A549 (cell line): ENCODE measurements at regions not wholly inside any gene's neighbourhood (a gene's known extent, or its start where the extent isn't known, plus 50 kb on each side); places are given as distances from the start of the nearest gene placed in this dataset.

Experiments
- ATAC-seq, 2 experiments: fragments of 200-7000 bp in 1 of 2; fragments of >200 bp in 1 of 2; cut with Nextera tagmentation in 1 of 2; cut with Tn5 transposase in 1 of 2; 3 replicates each; pipeline versions ENCODE4 v1.8.0 to v1.9.1; 2018 to 2020; ENCODE audit warnings: mild to moderate bottlenecking in 1 of 2, moderate library complexity in 1 of 2
- CTCF ChIA-PET: fragments of 300-600 bp; sonication (Branson Sonifier 250); formaldehyde crosslinking; extraction: SDS; loops from one replicate; lab custom pipeline; 2021; ENCODE audit warnings: antibody characterized with exemption, inconsistent platforms; lab: Yijun Ruan, JAX
- POLR2A ChIA-PET: fragments of 350-600 bp; formaldehyde crosslinking; extraction: SDS; loops from one replicate; lab custom pipeline; 2021; ENCODE audit warnings: antibody characterized with exemption, inconsistent platforms; lab: Yijun Ruan, JAX
- DNase-seq, 2 experiments: peaks; one replicate each; pipeline versions ENCODE4 v3.0.0 to v3.0.0-alpha.2; 2011 to 2016; ENCODE audit warnings: low read depth in 1 of 2, low spot score in 1 of 2
- FAIRE-seq: peaks from 2 replicates; lab custom pipeline; 2011; peaks lifted over from hg19 to GRCh38; lab: Jason Lieb, UNC
- H3K27ac ChIP-seq, 2 experiments: fragments of >200 bp; sonication (Bioruptor Twin); formaldehyde crosslinking; 3 replicates each; pipeline ENCODE4 v1.5.1; 2016 to 2017
- H3K4me1 ChIP-seq: fragments of >200 bp; sonication (Bioruptor Twin); formaldehyde crosslinking; 3 replicates; pipeline ENCODE4 v1.6.1; 2016
- H3K4me2 ChIP-seq: fragments of >200 bp; sonication (Bioruptor Twin); formaldehyde crosslinking; 3 replicates; pipeline ENCODE4 v1.6.1; 2016
- H3K4me3 ChIP-seq: fragments of >200 bp; sonication (Bioruptor Twin); formaldehyde crosslinking; 3 replicates; pipeline ENCODE4 v1.5.1; 2016
- H3K9me3 ChIP-seq: fragments of >200 bp; sonication (Bioruptor Twin); formaldehyde crosslinking; 3 replicates; pipeline ENCODE4 v1.6.1; 2016
- CHD2 ChIP-seq: fragments of 150-350 bp; IDR thresholded peaks from 2 replicates; pipeline ENCODE4 v1.6.1; 2014; ENCODE audit warnings: low read length; ENCODE audit not compliant: partially characterized antibody
- EHF ChIP-seq: fragments of 250-450 bp; sonication (Bioruptor Pico); IDR thresholded peaks from 2 replicates; pipeline ENCODE4 v1.5.0; 2020; ENCODE audit warnings: mild to moderate bottlenecking
- EP300 ChIP-seq, 2 experiments: fragments of >200 bp; sonication (Bioruptor Twin); formaldehyde crosslinking; IDR thresholded peaks; 2 replicates in 1 of 2; 3 replicates in 1 of 2; pipeline ENCODE4 v1.6.1; 2016 to 2017
- HDAC2 ChIP-seq: fragments of 200-600 bp; sonication (generic); IDR thresholded peaks from 2 replicates; pipeline ENCODE4 v1.6.1; 2016
- HEYL ChIP-seq: fragments of 250-450 bp; sonication (Bioruptor Pico); IDR thresholded peaks from 2 replicates; pipeline ENCODE4 v1.8.0; 2021; ENCODE audit warnings: mild to moderate bottlenecking, moderate library complexity
- JUNB ChIP-seq: fragments of >200 bp; sonication (Bioruptor Twin); formaldehyde crosslinking; IDR thresholded peaks from 2 replicates; pipeline ENCODE4 v1.6.1; 2016
- POLR2AphosphoS2 ChIP-seq: conservative IDR thresholded peaks from 2 replicates; pipeline ENCODE4 v1.6.1; 2012; ENCODE audit warnings: low read length, improper control_type of control experiment, inconsistent platforms
- RAD21 ChIP-seq, 2 experiments: fragments of >200 bp in 1 of 2; sonication (Bioruptor Twin) in 1 of 2; formaldehyde crosslinking in 1 of 2; IDR thresholded peaks in 1 of 2; conservative IDR thresholded peaks in 1 of 2; 2 replicates in 1 of 2; 3 replicates in 1 of 2; pipeline ENCODE4 v1.6.1; 2012 to 2018; ENCODE audit warnings: inconsistent platforms in 1 of 2
- RCOR1 ChIP-seq: fragments of 150-350 bp; IDR thresholded peaks from 2 replicates; pipeline ENCODE4 v1.6.1; 2014; ENCODE audit warnings: antibody characterized with exemption, low read length, low read depth
- RFX5 ChIP-seq: fragments of 450-650 bp; IDR thresholded peaks from 2 replicates; pipeline ENCODE4 v1.7.1; 2014; ENCODE audit warnings: antibody characterized with exemption, mild to moderate bottlenecking, moderate library complexity
- TP53 ChIP-seq: fragments of 250-450 bp; sonication (Bioruptor Pico); IDR thresholded peaks from 2 replicates; pipeline ENCODE4 v1.5.0; 2021; ENCODE audit warnings: mild to moderate bottlenecking, moderate library complexity
- ZFP36 ChIP-seq: fragments of 450-650 bp; IDR thresholded peaks from 2 replicates; pipeline ENCODE4 v1.6.1; 2014; ENCODE audit warnings: borderline replicate concordance; ENCODE audit not compliant: partially characterized antibody
- ZSCAN20 ChIP-seq: fragments of 250-450 bp; sonication (Bioruptor Pico); IDR thresholded peaks from 2 replicates; pipeline ENCODE4 v1.8.0; 2022; ENCODE audit warnings: mild to moderate bottlenecking, moderate library complexity
- WGBS: methylation state at CpG from one replicate; pipeline ENCODE4 v1.1.6; 2017; ENCODE audit errors: missing lambda C conversion rate; 5-methylcytosine and 5-hydroxymethylcytosine counted together
- TF ChIP-seq, protein P1 (sequence below): fragments of 200-600 bp; sonication (generic); IDR thresholded peaks from 2 replicates; pipeline ENCODE4 v1.6.1; 2016; ENCODE audit warnings: antibody characterized with exemption, mild to moderate bottlenecking, moderate library complexity
- TF ChIP-seq, protein P2 (sequence below): fragments of 250-450 bp; sonication (Bioruptor Pico); IDR thresholded peaks from 2 replicates; pipeline ENCODE4 v1.5.0; 2020; ENCODE audit warnings: low read depth, mild to moderate bottlenecking, moderate library complexity
- TF ChIP-seq, protein P3 (sequence below): fragments of 250-450 bp; sonication (Bioruptor Pico); IDR thresholded peaks from 2 replicates; pipeline ENCODE4 v1.5.0; 2021; ENCODE audit warnings: mild to moderate bottlenecking, moderate library complexity, borderline replicate concordance
- TF ChIP-seq, protein P4 (sequence below): fragments of >200 bp; sonication (Bioruptor Twin); formaldehyde crosslinking; IDR thresholded peaks from 2 replicates; pipeline ENCODE4 v1.6.1; 2016

DNA sequence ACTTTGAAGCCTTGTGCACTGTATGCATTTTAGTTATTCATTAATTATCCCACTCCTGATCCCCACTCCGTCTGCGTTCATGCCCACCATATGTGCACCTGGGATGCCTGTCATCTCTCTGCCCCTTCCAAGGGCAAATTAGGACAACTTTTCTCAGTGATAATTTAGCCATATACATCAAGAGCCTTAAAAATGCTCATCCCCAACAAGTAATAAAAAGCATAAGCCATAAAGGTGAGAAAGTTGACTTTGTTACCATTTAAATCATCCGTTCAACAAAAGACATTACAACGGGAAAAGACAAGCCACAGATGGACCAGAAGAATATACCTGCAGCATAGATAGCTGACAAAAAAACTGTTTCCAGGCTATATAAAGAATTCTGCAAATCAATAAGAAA, 131.4 kb upstream of the LINGO1 start:
- no peak overlapping the region for H3K4me2 ChIP-seq
- no peak overlapping the region for H3K4me3 ChIP-seq
- CTCF ChIA-PET: interaction anchor here (2.2 kb wide), 1 partner anchor 131 kb away, joined by 7 read pairs; the partner anchor contains the start of gene LINGO1
- TF ChIP-seq ZFP36: no peak
- POLR2A ChIA-PET: no interaction called here
- 60% methylated on average over 4 of the region's 4 CpGs for WGBS
- no peak for ATAC-seq
- H3K4me1 ChIP-seq: no peaks in the 10 kb centered on the region
- DNase-seq: no peak
- H3K9me3 ChIP-seq: no peaks in the 10 kb centered on the region
- H3K27ac ChIP-seq: no peak overlapping the region
- FAIRE-seq: no peak

DNA sequence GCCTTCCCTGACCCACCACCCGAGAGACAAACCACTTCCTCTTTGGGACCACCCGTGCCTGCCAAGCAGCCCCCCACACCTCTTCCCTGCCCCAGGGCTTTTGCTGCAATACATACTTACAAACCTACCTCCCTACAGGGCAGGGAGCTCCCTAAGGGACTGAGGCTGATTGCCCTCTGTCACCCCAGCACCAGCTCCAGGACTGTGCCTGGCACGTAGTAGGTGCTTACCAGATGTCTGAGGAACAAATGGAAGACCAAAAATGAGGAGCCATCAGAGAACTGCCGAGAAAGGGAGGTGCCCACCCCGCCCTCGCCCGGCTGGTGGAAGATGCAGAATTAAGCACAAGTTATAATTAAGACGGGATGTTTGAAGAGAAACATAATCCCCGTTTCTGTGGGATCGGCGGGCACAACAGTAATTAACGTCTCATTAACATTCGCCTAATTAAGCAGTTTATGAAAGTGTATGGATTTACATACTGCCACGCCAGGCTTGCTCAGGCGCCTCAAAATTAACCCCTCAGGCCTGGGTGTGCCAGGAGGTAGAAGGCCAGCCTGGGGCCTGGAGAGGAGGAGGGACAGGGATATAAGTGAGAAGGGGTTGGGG, 130.1 kb upstream of the LINGO1 start:
- Histone ChIP-seq H3K4me1 (no peaks in the 10 kb centered on the region), H3K4me3 (no peak overlapping the region), H3K9me3 (no peaks in the 10 kb centered on the region), H3K27ac (no peak overlapping the region), H3K4me2 (no peak overlapping the region)
- ATAC-seq: no peak
- CTCF ChIA-PET: interaction anchor here (0.6 to 2.2 kb wide), 3 partner anchors 9 to 380 kb away, joined by 3 to 7 read pairs (median 3); partner anchors contain the start of gene LINGO1
- TF ChIP-seq, protein P1, sequence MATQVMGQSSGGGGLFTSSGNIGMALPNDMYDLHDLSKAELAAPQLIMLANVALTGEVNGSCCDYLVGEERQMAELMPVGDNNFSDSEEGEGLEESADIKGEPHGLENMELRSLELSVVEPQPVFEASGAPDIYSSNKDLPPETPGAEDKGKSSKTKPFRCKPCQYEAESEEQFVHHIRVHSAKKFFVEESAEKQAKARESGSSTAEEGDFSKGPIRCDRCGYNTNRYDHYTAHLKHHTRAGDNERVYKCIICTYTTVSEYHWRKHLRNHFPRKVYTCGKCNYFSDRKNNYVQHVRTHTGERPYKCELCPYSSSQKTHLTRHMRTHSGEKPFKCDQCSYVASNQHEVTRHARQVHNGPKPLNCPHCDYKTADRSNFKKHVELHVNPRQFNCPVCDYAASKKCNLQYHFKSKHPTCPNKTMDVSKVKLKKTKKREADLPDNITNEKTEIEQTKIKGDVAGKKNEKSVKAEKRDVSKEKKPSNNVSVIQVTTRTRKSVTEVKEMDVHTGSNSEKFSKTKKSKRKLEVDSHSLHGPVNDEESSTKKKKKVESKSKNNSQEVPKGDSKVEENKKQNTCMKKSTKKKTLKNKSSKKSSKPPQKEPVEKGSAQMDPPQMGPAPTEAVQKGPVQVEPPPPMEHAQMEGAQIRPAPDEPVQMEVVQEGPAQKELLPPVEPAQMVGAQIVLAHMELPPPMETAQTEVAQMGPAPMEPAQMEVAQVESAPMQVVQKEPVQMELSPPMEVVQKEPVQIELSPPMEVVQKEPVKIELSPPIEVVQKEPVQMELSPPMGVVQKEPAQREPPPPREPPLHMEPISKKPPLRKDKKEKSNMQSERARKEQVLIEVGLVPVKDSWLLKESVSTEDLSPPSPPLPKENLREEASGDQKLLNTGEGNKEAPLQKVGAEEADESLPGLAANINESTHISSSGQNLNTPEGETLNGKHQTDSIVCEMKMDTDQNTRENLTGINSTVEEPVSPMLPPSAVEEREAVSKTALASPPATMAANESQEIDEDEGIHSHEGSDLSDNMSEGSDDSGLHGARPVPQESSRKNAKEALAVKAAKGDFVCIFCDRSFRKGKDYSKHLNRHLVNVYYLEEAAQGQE: no peak
- TF ChIP-seq JUNB: no peak
- TF ChIP-seq, protein P2, sequence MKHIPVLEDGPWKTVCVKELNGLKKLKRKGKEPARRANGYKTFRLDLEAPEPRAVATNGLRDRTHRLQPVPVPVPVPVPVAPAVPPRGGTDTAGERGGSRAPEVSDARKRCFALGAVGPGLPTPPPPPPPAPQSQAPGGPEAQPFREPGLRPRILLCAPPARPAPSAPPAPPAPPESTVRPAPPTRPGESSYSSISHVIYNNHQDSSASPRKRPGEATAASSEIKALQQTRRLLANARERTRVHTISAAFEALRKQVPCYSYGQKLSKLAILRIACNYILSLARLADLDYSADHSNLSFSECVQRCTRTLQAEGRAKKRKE (CRISPR knock-in tag): no peak
- no peak for TF ChIP-seq POLR2AphosphoS2
- TF ChIP-seq RFX5: no peak
- no peak for TF ChIP-seq ZSCAN20 (CRISPR knock-in tag)
- no peak for TF ChIP-seq EHF (CRISPR knock-in tag)
- TF ChIP-seq, protein P3, sequence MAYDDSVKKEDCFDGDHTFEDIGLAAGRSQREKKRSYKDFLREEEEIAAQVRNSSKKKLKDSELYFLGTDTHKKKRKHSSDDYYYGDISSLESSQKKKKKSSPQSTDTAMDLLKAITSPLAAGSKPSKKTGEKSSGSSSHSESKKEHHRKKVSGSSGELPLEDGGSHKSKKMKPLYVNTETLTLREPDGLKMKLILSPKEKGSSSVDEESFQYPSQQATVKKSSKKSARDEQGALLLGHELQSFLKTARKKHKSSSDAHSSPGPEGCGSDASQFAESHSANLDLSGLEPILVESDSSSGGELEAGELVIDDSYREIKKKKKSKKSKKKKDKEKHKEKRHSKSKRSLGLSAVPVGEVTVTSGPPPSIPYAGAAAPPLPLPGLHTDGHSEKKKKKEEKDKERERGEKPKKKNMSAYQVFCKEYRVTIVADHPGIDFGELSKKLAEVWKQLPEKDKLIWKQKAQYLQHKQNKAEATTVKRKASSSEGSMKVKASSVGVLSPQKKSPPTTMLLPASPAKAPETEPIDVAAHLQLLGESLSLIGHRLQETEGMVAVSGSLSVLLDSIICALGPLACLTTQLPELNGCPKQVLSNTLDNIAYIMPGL (CRISPR knock-in tag): no peak
- TF ChIP-seq CHD2: no peak
- TF ChIP-seq EP300 (IDR thresholded peaks at IDR 0.05): no peak
- TF ChIP-seq ZFP36: no peak
- TF ChIP-seq RCOR1: no peak
- TF ChIP-seq RAD21 (conservative IDR thresholded peaks at IDR 0.05 in 1 of 2, IDR thresholded peaks at IDR 0.05 in 1 of 2): no peak
- no peak for TF ChIP-seq HDAC2
- TF ChIP-seq, protein P4, sequence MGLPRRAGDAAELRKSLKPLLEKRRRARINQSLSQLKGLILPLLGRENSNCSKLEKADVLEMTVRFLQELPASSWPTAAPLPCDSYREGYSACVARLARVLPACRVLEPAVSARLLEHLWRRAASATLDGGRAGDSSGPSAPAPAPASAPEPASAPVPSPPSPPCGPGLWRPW: no peak
- TF ChIP-seq TP53: no peak
- no peak for TF ChIP-seq HEYL (CRISPR knock-in tag)
- WGBS: 50% methylated on average over 15 of the region's 15 CpGs
- FAIRE-seq: no peak
- DNase-seq: no peak
- POLR2A ChIA-PET: no interaction called here
